GM12865 (cell line): ENCODE measurements at regions not wholly inside any gene's neighbourhood (a gene's known extent, or its start where the extent isn't known, plus 50 kb on each side); places are given as distances from the start of the nearest gene placed in this dataset.

ENCODE experiments used
- DNase-seq: peaks from one replicate; pipeline ENCODE4 v3.0.0; 2010; ENCODE audit warnings: low read depth
- H3K4me3 ChIP-seq: 2 replicates; pipeline ENCODE4 v1.5.1; 2011; ENCODE audit warnings: mild to moderate bottlenecking, low read depth, low read length, control low read depth
- CTCF ChIP-seq: IDR thresholded peaks from 2 replicates; pipeline ENCODE4 v1.5.1; 2011; ENCODE audit warnings: low read length, control low read depth, low read depth, inconsistent platforms; ENCODE audit not compliant: insufficient read depth; ENCODE audit errors: missing control alignments

DNA sequence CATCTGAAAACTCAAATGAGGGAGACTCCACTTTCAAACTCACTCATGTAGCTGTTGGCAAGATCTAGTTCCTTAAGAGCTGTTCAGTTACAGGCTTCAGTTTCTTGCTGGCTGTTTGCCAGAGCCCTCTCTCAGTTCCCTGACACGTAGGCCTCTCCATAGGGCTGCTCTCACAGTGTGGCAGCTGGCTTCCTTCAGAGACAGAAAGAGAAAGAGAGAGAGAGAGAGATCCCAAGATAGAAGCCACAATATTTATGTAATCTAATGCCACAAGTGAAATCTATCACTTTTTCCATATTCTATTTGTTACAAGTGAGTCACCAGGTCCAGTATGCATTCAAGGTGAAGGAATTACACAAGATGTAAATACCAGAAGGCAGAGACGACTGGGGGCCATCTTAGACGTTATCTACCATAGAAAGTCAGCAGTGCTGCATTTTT, 168.8 kb downstream of the RCN1 start:
- peak; percentile 90 for DNase-seq
- no peak overlapping the region for H3K4me3 ChIP-seq
- TF ChIP-seq CTCF: no peak

DNA sequence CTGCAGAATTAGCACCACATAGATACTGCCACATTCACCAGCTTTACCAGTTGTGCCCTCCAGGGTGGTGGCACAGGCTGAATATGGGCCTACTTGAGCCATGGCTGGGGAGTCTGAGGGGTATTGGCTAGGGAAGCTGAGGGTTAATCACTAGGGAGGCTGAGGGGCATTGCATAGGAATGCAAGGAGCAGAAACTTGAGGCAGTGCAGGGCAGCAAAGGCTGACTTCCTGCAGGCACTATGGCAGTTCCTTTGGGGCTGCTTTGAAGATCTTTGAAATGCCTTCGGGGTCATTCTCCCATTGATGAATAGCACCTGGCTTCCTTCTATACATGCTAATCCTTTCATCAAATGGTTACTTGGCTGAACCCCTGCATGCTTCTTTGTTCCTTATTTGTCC, 171.5 kb downstream of the RCN1 start:
- no peak for DNase-seq
- no peak for TF ChIP-seq CTCF
- no peak overlapping the region for H3K4me3 ChIP-seq

- TF ChIP-seq CTCF: no peak
- DNase-seq: no peak
- no peak overlapping the region for H3K4me3 ChIP-seq
These were observed 169.4 kb downstream of the WT1 start for GRCh38 chr11:32265911-32266310.

DNA sequence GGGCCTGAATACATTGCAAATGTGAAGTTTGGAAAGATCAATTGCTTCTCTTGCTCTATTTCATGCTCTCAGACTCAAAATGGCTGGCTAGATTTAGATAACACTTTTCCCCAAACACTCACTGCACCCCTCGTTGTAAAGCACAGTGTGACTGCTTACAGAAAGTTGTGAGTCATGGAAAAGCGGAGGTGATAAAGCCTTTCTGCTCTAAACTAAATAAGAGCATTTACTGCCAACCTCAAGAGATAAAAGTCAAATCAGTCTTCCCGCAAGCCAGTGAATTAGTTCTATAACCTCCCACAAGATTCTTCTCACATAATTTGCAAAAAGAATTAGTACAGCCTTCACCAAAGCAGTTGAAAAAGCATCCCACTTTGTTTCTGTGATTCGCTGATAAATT, 168.7 kb downstream of the WT1 start:
- H3K4me3 ChIP-seq: no peak overlapping the region
- DNase-seq: no peak
- TF ChIP-seq CTCF: no peak

DNA sequence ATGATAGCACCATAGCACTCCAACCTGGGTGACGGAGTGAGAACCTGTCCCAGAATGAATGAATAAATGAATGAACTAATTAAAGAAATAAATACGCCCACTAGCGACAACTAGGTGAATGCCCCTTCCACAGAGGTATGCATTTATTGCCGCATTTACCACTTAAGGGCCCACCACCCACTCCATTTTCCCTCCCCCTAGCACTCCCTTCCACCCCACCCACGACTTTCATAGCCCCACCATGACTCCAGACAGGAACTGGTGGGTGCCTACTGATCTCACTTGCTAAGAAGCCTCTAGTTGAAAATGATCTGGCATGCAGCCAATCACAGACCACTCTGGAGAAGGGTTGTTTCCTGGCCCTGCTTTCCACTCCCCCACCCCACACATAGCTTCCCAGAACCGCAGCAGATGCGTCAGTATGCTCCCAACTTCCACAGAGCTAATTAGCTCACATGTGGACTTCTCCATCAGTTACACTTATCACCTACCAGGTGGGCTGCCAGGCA, 167.6 kb downstream of the WT1 start:
- no peak for DNase-seq
- TF ChIP-seq CTCF: no peak
- H3K4me3 ChIP-seq: no peak overlapping the region

GRCh38 chr11:32273931-32274330, 161.4 kb downstream of the WT1 start:
- no peak for DNase-seq
- no peak for TF ChIP-seq CTCF

DNA sequence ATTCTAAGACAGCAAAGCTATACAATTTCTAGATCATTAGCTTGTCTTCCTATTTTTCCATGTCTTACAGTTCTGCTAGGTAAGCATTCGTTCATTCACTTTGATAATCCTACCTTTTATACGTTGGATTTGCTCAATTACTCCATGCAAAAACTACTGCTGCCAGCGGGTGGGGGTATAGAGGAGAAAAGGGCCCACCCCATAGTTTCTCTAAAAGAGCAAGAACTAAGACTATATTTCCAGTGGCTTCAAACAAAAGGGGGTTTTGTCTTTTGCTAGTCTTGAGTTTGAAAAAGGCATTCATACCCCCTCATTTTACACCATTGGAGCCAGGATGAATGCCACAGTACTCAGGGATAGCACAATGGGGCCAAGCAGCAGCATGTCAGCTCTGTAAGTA, 155.7 kb downstream of the WT1 start:
- DNase-seq: no peak
- TF ChIP-seq CTCF: no peak
- H3K4me3 ChIP-seq: no peak overlapping the region

More at GRCh38 chr11:32273931-32274330, 161.4 kb downstream of the WT1 start:
- no peak overlapping the region for H3K4me3 ChIP-seq
